GM21423 (cell line): ENCODE measurements at regions not wholly inside any gene's neighbourhood (a gene's known extent, or its start where the extent isn't known, plus 50 kb on each side); places are given as distances from the start of the nearest gene placed in this dataset.
A peak's percentile ranks its signal among the peaks of the same experiment; 100 is the strongest.
"Not testable (repeated sequence)": the region's sequence is repeated elsewhere in the genome, so short reads cannot be mapped to it uniquely, and the experiment has no call there.

Experiments
- ATAC-seq: cut with Tn5 transposase; IDR thresholded peaks from one replicate; pipeline ENCODE4 v1.9.1; 2021; ENCODE audit warnings: mild to moderate bottlenecking, moderate library complexity; ENCODE audit not compliant: unreplicated experiment

DNA sequence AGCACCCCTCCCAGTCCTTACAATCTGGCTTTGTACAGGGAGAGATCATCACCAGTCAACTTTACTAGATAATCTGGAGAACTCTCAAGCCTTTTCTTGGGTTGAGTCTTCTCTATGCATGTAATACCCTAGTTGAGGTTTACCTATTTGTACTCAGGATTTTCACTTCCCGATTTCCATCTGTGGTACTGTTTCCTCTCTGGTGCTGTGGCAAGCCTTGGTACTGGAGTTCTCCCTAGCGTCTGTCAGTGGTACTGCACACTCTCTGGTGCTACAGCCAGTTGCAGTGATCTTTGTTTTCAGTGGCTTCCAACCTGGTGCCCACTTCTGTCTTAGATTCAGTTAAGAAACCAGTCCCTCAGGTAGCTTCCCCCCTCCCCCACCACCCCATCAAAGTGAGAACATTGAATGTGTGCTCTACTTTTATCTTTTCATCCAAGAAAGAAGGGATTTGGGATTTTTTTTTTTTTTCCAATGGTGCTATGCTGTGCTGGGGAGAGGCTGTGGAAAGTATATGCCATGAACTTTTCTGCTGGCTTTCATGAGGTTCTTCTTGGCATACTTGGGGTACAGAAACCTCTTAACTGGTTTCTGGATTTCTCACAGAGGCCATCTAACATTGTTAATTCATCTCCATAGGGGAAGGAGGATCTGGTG, 69.4 kb upstream of the EVL start:
- ATAC-seq: peak; percentile 99

DNA sequence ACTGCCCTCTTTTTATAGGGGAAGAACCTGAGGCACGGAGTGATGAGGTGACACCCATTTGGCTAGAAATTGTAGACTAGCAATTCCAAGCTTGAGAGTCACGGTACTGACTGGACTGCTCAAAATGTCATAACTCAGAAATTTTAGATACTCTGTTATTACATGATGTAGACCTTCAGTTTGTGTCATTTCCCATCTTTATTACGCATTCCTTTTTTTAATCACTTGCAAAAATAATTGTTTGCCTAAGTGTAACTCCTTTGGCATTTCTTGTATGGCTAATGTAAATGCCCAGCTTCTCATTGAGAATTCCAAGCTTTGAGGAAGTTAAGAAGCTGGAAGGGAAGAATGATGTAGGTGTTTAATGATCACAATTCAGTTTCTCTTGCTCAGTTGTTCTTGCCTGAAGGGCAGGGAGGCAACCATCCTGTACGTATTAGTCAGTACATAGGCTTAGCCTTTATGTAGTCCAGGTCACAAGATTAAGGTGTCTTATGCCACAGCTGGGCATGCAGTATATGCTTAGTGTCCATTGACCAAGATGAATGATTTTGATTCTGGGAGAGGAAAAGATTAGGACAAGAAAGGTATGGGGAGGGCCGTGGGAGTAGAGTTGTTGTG, 68.2 kb upstream of the EVL start:
- ATAC-seq: no peak

DNA sequence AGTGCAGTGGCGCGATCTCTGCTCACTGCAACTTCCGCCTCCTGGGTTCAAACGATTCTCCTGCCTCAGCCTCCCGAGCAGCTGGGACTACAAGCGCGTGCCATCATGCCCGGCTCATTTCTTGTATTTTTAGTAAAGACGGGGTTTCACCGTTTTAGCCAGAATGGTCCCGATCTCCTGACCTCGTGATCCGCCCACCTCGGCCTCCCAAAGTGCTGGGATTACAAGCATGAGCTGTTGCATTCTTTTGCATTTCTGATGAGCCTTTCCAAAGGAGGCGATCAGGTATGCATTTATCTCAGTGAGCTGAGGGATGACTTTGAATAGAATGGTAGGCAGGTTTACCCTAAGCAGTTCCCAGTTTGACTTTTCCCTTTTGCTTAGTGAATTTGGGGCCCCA, 64.8 kb upstream of the EVL start:
- ATAC-seq: not testable (repeated sequence)

DNA sequence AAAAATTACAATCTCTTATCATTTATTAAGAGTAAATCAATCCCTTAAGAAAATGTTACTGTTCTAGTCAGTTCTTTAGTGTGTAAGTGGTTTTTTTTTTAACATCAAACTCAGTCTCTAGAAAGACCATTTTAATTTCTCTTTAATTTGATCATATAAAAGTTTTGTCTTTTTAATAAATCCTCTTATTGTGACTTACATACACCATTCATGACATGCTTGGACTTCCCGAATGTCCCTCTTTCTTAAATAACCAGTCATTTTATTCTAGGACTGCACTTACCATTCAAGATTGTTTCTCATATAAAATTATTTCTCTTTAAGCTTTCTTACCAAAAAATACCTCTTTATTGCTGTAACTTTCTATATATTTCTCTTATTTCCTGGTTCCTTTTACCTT, 60.8 kb upstream of the EVL start:
- ATAC-seq: no peak

DNA sequence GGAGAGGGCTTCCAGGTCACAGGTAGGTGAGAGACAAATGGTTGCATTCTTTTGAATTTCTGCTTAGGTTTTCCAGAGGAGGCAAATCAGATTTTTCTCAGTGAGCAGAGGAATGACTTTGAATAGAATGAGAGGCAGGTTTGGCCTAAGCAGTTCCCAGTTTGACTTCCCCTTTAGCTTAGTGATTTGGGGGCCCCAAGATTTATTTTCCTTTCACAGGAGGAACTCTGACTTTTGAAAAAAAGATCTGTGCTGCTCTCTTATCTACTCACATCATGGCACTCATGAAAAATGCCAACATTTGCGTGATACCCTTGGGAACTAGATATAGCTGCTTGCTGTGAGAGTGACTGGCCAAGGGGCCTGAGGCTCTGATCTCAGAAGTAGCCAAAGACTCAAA, 58.0 kb upstream of the EVL start:
- ATAC-seq: no peak

DNA sequence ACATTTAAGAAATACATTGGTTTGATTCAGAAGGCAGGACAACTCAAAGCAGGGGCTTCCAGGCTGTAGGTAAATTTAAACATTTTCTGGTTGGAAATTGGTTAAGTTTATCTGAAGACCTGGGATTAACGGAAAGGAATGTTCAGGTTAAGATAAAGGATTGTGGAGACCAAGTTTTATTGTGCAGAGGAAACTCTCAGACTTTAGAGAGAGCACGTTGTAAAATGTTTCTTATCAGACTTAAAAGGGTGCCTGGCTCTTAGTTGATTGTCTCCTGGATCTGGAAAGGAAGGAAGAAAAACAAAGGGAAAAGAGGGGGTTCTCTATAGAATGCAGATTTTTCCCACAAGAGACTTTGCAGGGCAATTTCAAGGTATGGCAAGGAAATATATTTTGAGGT, 55.4 kb upstream of the EVL start:
- not testable (repeated sequence) for ATAC-seq

DNA sequence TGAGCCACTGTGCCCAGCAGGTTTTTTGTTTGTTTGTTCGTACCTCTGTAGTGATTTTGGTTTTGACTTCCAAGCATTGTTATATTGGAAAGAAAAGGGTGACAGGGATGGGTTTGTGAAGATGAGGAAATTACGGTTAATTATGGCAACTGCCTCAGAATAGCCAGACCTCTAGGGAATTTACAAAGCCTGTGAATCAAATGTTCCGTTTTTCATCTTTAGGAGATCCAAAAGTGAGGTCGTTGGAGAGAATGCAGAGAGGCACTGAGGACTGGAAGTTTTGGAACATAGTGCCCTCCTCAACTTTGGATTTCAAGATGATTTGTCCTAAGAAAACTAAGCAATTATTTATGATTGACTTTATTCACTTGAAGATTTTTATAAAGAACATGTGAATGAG, 54.5 kb upstream of the EVL start:
- no peak for ATAC-seq

DNA sequence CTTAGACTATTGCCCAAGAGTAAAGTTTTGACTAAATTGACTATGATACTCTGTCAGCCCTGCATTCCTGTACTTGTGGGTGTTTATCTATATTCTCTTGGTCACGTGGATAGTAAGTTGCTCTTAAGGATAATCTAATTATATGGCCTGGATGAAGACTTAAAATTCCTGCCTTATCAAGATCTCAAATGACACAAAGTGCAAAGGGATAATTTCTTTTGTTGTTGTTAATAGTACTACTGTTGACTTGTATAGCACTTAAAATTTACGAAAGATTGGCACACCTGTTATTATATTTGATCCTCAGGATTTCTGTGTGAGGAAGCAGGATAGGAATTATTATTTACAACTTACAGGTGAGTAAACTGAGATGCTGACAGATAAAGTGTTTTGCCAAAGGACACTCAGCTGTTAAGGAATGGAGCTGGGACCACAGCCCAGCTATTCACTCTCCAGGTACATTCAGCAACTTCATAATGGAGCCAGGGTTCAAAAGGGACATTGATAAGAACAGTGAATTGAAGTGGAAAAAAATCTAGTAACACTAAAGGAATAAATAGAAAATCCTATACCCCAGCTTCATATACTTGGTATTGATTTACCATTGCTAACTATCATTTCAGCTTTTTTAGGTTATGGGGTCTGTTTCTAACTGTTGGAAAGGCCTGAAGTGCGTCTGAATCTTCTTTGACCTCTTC, 53.4 kb upstream of the EVL start:
- no peak for ATAC-seq

DNA sequence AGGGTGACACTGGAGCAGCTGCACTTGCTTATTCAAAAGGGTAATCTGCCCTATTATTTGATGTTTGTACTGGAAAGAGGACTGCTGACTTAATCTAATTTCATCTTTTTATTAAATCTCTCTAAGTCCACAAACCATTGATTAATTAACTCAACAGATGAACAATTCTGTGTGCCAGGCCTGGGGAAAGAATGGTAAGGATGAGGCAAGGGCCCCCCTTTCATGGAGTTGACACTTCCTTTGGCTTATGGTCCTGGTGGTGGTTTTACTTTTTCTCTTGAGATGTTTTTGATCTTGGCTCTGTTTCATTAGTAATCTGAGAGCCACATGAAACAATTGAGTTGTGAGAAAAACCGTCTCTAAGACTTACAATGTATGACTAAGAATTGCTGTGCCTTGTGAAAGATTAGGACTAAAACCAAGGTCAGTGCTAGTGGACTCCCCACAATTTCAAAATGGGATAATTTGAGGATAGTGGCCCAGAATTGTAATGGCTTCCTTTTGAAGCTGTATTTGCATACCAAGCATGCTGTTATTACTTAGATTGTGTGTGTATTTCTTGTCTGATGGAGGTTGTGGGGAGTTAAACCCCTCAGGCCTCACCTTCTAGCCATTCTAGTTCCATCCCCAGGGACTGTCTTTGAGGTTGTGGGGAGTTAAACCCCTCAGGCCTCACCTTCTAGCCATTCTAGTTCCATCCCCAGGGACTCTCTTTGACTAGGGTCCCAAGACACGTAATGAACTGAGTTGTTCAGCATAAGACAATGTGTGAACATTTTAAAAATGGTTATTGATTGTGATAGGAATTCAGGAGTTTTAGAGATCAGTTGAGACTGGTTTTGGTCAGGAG, 52.5 kb upstream of the EVL start:
- no peak for ATAC-seq

DNA sequence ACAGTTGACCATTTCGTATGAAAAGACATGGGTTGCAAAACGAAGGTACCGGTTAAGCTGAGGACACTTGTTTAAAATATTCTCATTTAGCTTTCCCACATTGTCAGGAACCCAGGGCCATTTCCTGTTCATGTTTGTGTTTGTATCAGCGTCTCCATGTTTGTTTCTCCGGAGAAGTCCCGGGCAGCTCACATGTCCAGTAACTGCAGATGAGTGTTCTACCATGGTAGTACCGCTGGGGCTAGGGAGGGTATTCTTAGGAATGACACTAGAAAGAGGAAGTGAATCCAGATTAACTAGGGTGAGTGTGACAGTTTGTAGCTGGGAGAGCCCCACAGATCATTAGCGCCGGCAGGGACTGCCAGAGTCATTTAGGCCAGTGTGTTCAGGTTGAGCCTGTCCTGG, 50.0 kb upstream of the EVL start:
- no peak for ATAC-seq
